H1 (cell line): ENCODE measurements at regions not wholly inside any gene's neighbourhood (a gene's known extent, or its start where the extent isn't known, plus 50 kb on each side); places are given as distances from the start of the nearest gene placed in this dataset.

Experiments used
- CTCF ChIA-PET: fragments of 300-600 bp; sonication (Branson Sonifier 250); formaldehyde crosslinking; loops from one replicate; lab custom pipeline; 2021; ENCODE audit not compliant: partially characterized antibody; lab: Charles Lee
- POLR2A ChIA-PET: fragments of 300-600 bp; sonication (Branson Sonifier 250); formaldehyde crosslinking; loops from one replicate; lab custom pipeline; 2021; ENCODE audit warnings: inconsistent platforms; ENCODE audit not compliant: partially characterized antibody; lab: Charles Lee
- DNase-seq, 2 experiments: peaks; one replicate each; pipeline versions ENCODE4 v3.0.0 to v3.0.0-alpha.2; 2010 to 2022; ENCODE audit warnings: low spot score in 2 of 2, low read depth in 1 of 2, mixed read lengths in 1 of 2
- FAIRE-seq: peaks from 2 replicates; lab custom pipeline; 2011; peaks lifted over from hg19 to GRCh38; lab: Jason Lieb, UNC
- H2AFZ ChIP-seq: 2 replicates; pipeline ENCODE4 v1.8.1; 2012; ENCODE audit warnings: low read length, inconsistent platforms
- H2AK5ac ChIP-seq: 2 replicates; pipeline ENCODE4 v1.6.1; 2013; ENCODE audit warnings: low read depth, low read length
- H2BK120ac ChIP-seq: replicated peaks from 2 replicates; pipeline ENCODE3; 2013; ENCODE audit warnings: low read depth, low read length, inconsistent platforms
- H2BK12ac ChIP-seq: 2 replicates; pipeline ENCODE4 v1.6.1; 2013; ENCODE audit warnings: low read depth, low read length
- H2BK15ac ChIP-seq: 2 replicates; pipeline ENCODE4 v1.6.1; 2013; ENCODE audit warnings: low read length
- H2BK20ac ChIP-seq: 2 replicates; pipeline ENCODE4 v1.6.1; 2013; ENCODE audit warnings: low read length
- H2BK5ac ChIP-seq: 2 replicates; pipeline ENCODE4 v1.6.1; 2013; ENCODE audit warnings: low read depth, low read length
- H3K14ac ChIP-seq: 2 replicates; pipeline ENCODE4 v1.6.1; 2013; ENCODE audit warnings: inconsistent platforms; ENCODE audit not compliant: insufficient read length
- H3K18ac ChIP-seq: 2 replicates; pipeline ENCODE4 v1.6.1; 2013; ENCODE audit warnings: low read length; ENCODE audit errors: extremely low read depth
- H3K23ac ChIP-seq: 2 replicates; pipeline ENCODE4 v1.6.1; 2013; ENCODE audit warnings: inconsistent platforms; ENCODE audit not compliant: insufficient read length
- H3K23me2 ChIP-seq: 2 replicates; pipeline ENCODE4 v1.6.1; 2013; ENCODE audit warnings: low read depth, low read length
- H3K27ac ChIP-seq: 2 replicates; pipeline ENCODE4 v1.6.1; 2011; ENCODE audit warnings: low read depth, low read length, inconsistent platforms
- H3K27me3 ChIP-seq, 4 experiments: replicated peaks in 1 of 4; 1 replicate in 1 of 4; 2 replicates in 3 of 4; pipeline versions ENCODE4 v1.6.1 to v1.8.1; 2011 to 2013; ENCODE audit warnings: low read length in 3 of 4, mild to moderate bottlenecking in 3 of 4, inconsistent platforms in 2 of 4, mixed read lengths in 2 of 4, moderate library complexity in 1 of 4; ENCODE audit not compliant: control insufficient read depth in 3 of 4, insufficient read depth in 3 of 4; ENCODE audit errors: extremely low read depth in 1 of 4
- H3K36me3 ChIP-seq, 4 experiments: 2 replicates each; pipeline versions ENCODE4 v1.6.1 to v1.8.1; 2011 to 2013; ENCODE audit warnings: mild to moderate bottlenecking in 4 of 4, low read length in 3 of 4, moderate library complexity in 2 of 4, control low read depth in 1 of 4, inconsistent platforms in 1 of 4; ENCODE audit not compliant: insufficient read depth in 4 of 4, control insufficient read depth in 2 of 4
- H3K4ac ChIP-seq: replicated peaks from 2 replicates; pipeline ENCODE3; 2013; ENCODE audit warnings: low read length, low read depth, mixed read lengths, inconsistent platforms; ENCODE audit not compliant: insufficient read length
- H3K4me1 ChIP-seq, 4 experiments: replicated peaks in 1 of 4; 1 replicate in 1 of 4; 2 replicates in 3 of 4; pipeline versions ENCODE4 v1.6.1 to v1.8.1; 2011 to 2013; ENCODE audit warnings: low read length in 3 of 4, inconsistent platforms in 2 of 4, mixed read lengths in 1 of 4; ENCODE audit not compliant: insufficient read depth in 4 of 4, control insufficient read depth in 3 of 4
- H3K4me2 ChIP-seq, 2 experiments: 2 replicates each; pipeline versions ENCODE4 v1.6.1 to v1.8.1; 2011 to 2013; ENCODE audit warnings: low read depth in 2 of 2, low read length in 2 of 2, control low read depth in 1 of 2, inconsistent platforms in 1 of 2, mild to moderate bottlenecking in 1 of 2; ENCODE audit not compliant: insufficient read depth in 1 of 2
- H3K4me3 ChIP-seq, 4 experiments: fragments of 200-600, 300-600 bp in 1 of 4; sonication (generic), shearing (Covaris generic), sonication (Bioruptor Twin) in 1 of 4; 2 replicates each; pipeline versions ENCODE4 v1.5.1 to v1.8.1; 2011 to 2016; ENCODE audit warnings: low read length in 4 of 4, low read depth in 3 of 4, control low read depth in 2 of 4, inconsistent platforms in 2 of 4, mild to moderate bottlenecking in 2 of 4, mixed read lengths in 1 of 4, moderate library complexity in 1 of 4; ENCODE audit not compliant: insufficient read depth in 2 of 4; ENCODE audit errors: extremely low read depth in 1 of 4
- H3K56ac ChIP-seq: replicated peaks from 2 replicates; pipeline ENCODE3; 2013; ENCODE audit warnings: low read depth, mild to moderate bottlenecking, mixed read lengths, low read length, inconsistent platforms; ENCODE audit not compliant: insufficient read length
- H3K79me1 ChIP-seq: 2 replicates; pipeline ENCODE4 v1.6.1; 2013; ENCODE audit warnings: low read depth, low read length, control low read depth
- H3K79me2 ChIP-seq, 2 experiments: 2 replicates each; pipeline versions ENCODE4 v1.6.1 to v1.8.1; 2012 to 2013; ENCODE audit warnings: low read length in 2 of 2, mild to moderate bottlenecking in 2 of 2, inconsistent platforms in 1 of 2; ENCODE audit not compliant: insufficient read depth in 2 of 2, control insufficient read depth in 1 of 2
- H3K9ac ChIP-seq, 4 experiments: replicated peaks in 1 of 4; 1 replicate in 1 of 4; 2 replicates in 3 of 4; pipeline versions ENCODE4 v1.6.1 to v1.8.1; 2011 to 2013; ENCODE audit warnings: low read depth in 3 of 4, low read length in 3 of 4, control low read depth in 2 of 4, mild to moderate bottlenecking in 2 of 4, moderate library complexity in 2 of 4, inconsistent platforms in 1 of 4; ENCODE audit errors: extremely low read depth in 1 of 4
- H3K9me3 ChIP-seq, 2 experiments: 2 replicates each; pipeline versions ENCODE4 v1.6.1 to v1.8.1; 2012 to 2013; ENCODE audit warnings: mild to moderate bottlenecking in 2 of 2, moderate library complexity in 2 of 2, control low read depth in 1 of 2, inconsistent platforms in 1 of 2, low read depth in 1 of 2, low read length in 1 of 2, mixed read lengths in 1 of 2; ENCODE audit not compliant: insufficient read depth in 2 of 2
- H4K20me1 ChIP-seq, 2 experiments: replicated peaks in 1 of 2; 2 replicates each; pipeline versions ENCODE3 to v1.8.1; 2011 to 2013; ENCODE audit warnings: inconsistent platforms in 2 of 2, low read length in 2 of 2, mild to moderate bottlenecking in 1 of 2; ENCODE audit not compliant: insufficient read depth in 2 of 2, control insufficient read depth in 1 of 2
- H4K5ac ChIP-seq: 2 replicates; pipeline ENCODE4 v1.6.1; 2013; ENCODE audit warnings: low read length, low read depth, mixed read lengths, inconsistent platforms; ENCODE audit not compliant: insufficient read length
- H4K8ac ChIP-seq: 2 replicates; pipeline ENCODE4 v1.8.0; 2013; ENCODE audit warnings: mild to moderate bottlenecking, moderate library complexity, low read length, inconsistent platforms; ENCODE audit not compliant: insufficient read depth; ENCODE audit errors: extremely low read depth
- H4K91ac ChIP-seq: replicated peaks from 2 replicates; pipeline ENCODE3; 2013; ENCODE audit warnings: low read length, mixed read lengths, inconsistent platforms; ENCODE audit not compliant: insufficient read length
- ATF2 ChIP-seq: IDR thresholded peaks from 2 replicates; pipeline ENCODE4 v1.6.1; 2012; ENCODE audit warnings: low read length, inconsistent platforms
- BRCA1 ChIP-seq: IDR thresholded peaks from 2 replicates; pipeline ENCODE4 v1.6.1; 2012; ENCODE audit warnings: low read depth, low read length, improper control_type of control experiment
- CHD1 ChIP-seq: IDR thresholded peaks from 2 replicates; pipeline ENCODE4 v1.6.1; 2012; ENCODE audit warnings: low read depth, low read length, improper control_type of control experiment
- CREB1 ChIP-seq: IDR thresholded peaks from 2 replicates; pipeline ENCODE4 v1.6.1; 2012; ENCODE audit warnings: inconsistent platforms
- SP2 ChIP-seq: IDR thresholded peaks from 2 replicates; pipeline ENCODE4 v1.6.1; 2012; ENCODE audit warnings: mild to moderate bottlenecking, low read length, inconsistent platforms
- SRF ChIP-seq: IDR thresholded peaks from 2 replicates; pipeline ENCODE4 v1.6.1; 2011; ENCODE audit warnings: mild to moderate bottlenecking, low read depth, low read length, moderate library complexity
- TEAD4 ChIP-seq: IDR thresholded peaks from 2 replicates; pipeline ENCODE4 v1.6.1; 2012; ENCODE audit warnings: low read depth, low read length, inconsistent platforms, mixed read lengths
- WGBS, 2 experiments: shearing (Covaris generic) in 1 of 2; methylation state at CpG; one replicate each; pipeline versions ENCODE4 v1.1.6 to v1.1.7; 2013 to 2015; ENCODE audit warnings: low lambda C conversion rate in 2 of 2, mixed read lengths in 2 of 2, inconsistent platforms in 1 of 2, low coverage in 1 of 2, missing lambda C conversion rate in 1 of 2; ENCODE audit not compliant: insufficient replicate concordance in 2 of 2, insufficient coverage in 1 of 2, insufficient read length in 1 of 2; ENCODE audit errors: extremely low coverage in 1 of 2, missing lambda C conversion rate in 1 of 2; 5-methylcytosine and 5-hydroxymethylcytosine counted together

GRCh38 chr3:82355228-82355627, 593.8 kb upstream of the GBE1 start:
- Histone ChIP-seq H3K27me3 (no peaks in the 10 kb centered on the region), H3K23ac (no peak overlapping the region)
- CTCF ChIA-PET = no interaction called here

More at GRCh38 chr3:82355228-82355627, 593.8 kb upstream of the GBE1 start:
- H3K79me2 ChIP-seq = no peaks in the 10 kb centered on the region
- no peak for DNase-seq
- 88% methylated on average over 2 of the region's 2 CpGs; no CpG with 5 or more reads in 1 of the 2 experiments for WGBS, 2 experiments
- H2BK12ac ChIP-seq = no peak overlapping the region
- no peak overlapping the region for H3K9ac ChIP-seq
- no peak overlapping the region for H3K18ac ChIP-seq
- no peak for FAIRE-seq
- no peak overlapping the region for H3K4me2 ChIP-seq
- H3K56ac ChIP-seq = no peak overlapping the region
- H4K20me1 ChIP-seq = no peaks in the 10 kb centered on the region
- POLR2A ChIA-PET = no interaction called here
- no peak overlapping the region for H2BK20ac ChIP-seq
- H3K23me2 ChIP-seq = no peaks in the 10 kb centered on the region
- no peak overlapping the region for H3K14ac ChIP-seq
- no peak overlapping the region for H2AK5ac ChIP-seq
- H3K79me1 ChIP-seq = no peaks in the 10 kb centered on the region
- no peak overlapping the region for H2BK15ac ChIP-seq
- no peak overlapping the region for H2AFZ ChIP-seq
- no peak overlapping the region for H3K4me3 ChIP-seq
- H3K9me3 ChIP-seq = no peaks in the 10 kb centered on the region
- no peak overlapping the region for H3K4ac ChIP-seq
- no peak overlapping the region for H4K91ac ChIP-seq
- no peak overlapping the region for H3K27ac ChIP-seq
- TF ChIP-seq BRCA1 = no peak
- no peak for TF ChIP-seq SRF
- no peak for TF ChIP-seq SP2
- no peak for TF ChIP-seq CREB1
- 0 out of 2 replicates have a peak, but pooled peaks have one; percentile 23 for TF ChIP-seq TEAD4
- no peak for TF ChIP-seq ATF2
- TF ChIP-seq CHD1 = no peak
- TF ChIP-seq, all 59 proteins: peak for 1
- H2BK5ac ChIP-seq = no peak overlapping the region
- H4K8ac ChIP-seq = no peak overlapping the region
- H2BK120ac ChIP-seq = peak overlapping the region; percentile 72
- no peak overlapping the region for H4K5ac ChIP-seq
- H3K4me1 ChIP-seq = peaks cover 0 to 6% (median 2%) of the 10 kb centered on the region in 4 experiments; a peak in 3 of 7 replicates
- H3K36me3 ChIP-seq = no peaks in the 10 kb centered on the region
